Vagina (tissue), 2 donors: ENCODE measurements at regions not wholly inside any gene's neighbourhood (a gene's known extent, or its start where the extent isn't known, plus 50 kb on each side); places are given as distances from the start of the nearest gene placed in this dataset.

ENCODE experiments used
- POLR2AphosphoS5 ChIP-seq, 2 donors: sonication (generic); formaldehyde crosslinking; IDR thresholded peaks; one replicate each; pipeline ENCODE4 v1.9.0; 2017; ENCODE audit warnings: antibody characterized with exemption in 2 of 2, mild to moderate bottlenecking in 2 of 2, low read depth in 1 of 2; ENCODE audit not compliant: insufficient read depth in 1 of 2
- TF ChIP-seq, protein P1 (sequence below), 3 experiments: fragments of 450-650 bp in 2 of 3; fragments of 200-600 bp in 1 of 3; sonication (generic) in 1 of 3; IDR thresholded peaks; one replicate each; pipeline ENCODE4 v1.5.1; 2017 to 2019; ENCODE audit warnings: antibody characterized with exemption in 3 of 3, mild to moderate bottlenecking in 2 of 3, moderate library complexity in 2 of 3

DNA sequence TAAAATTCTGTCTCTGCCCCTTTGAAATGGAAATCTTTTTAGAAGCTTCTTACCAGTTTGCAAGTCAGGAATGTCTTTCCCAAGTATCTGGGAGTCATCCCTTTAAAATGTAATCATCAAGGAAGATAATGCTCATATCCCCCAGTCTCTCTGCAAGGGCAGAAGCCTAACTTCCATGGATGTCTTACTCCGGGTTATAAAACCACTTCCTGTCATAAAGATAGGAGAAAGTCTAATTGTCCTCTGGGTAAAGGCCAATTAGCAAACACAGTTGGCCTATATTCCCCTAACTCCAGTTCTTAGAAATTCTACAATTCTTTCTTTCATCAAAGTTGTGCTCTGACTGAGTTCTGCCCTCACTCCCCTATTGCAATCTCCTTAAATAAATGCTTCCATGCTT, 1631.5 kb upstream of the LRRTM3 start:
- TF ChIP-seq, protein P1, sequence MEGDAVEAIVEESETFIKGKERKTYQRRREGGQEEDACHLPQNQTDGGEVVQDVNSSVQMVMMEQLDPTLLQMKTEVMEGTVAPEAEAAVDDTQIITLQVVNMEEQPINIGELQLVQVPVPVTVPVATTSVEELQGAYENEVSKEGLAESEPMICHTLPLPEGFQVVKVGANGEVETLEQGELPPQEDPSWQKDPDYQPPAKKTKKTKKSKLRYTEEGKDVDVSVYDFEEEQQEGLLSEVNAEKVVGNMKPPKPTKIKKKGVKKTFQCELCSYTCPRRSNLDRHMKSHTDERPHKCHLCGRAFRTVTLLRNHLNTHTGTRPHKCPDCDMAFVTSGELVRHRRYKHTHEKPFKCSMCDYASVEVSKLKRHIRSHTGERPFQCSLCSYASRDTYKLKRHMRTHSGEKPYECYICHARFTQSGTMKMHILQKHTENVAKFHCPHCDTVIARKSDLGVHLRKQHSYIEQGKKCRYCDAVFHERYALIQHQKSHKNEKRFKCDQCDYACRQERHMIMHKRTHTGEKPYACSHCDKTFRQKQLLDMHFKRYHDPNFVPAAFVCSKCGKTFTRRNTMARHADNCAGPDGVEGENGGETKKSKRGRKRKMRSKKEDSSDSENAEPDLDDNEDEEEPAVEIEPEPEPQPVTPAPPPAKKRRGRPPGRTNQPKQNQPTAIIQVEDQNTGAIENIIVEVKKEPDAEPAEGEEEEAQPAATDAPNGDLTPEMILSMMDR (IDR thresholded peaks at IDR 0.05) = no peak
- no peak for TF ChIP-seq POLR2AphosphoS5 (IDR thresholded peaks at IDR 0.05; ENCODE audit: insufficient read depth in 1 of 2, low read depth in 1 of 2)
